Activated T-helper 1 cell treated with anti-CD3 and anti-CD28 coated beads, Interleukin-12 subunit alpha, Interleukin-12 subunit beta, Interleukin-2, Interleukin-4 antibody, amounts not matched to agents 30 ng/mL and 10 ng/mL and 1 ng/mL, durations not matched to agents 14 hours and 24 hours and 36 hours (primary cell): ENCODE measurements at regions not wholly inside any gene's neighbourhood (a gene's known extent, or its start where the extent isn't known, plus 50 kb on each side); places are given as distances from the start of the nearest gene placed in this dataset.
"Not testable (repeated sequence)": the region's sequence is repeated elsewhere in the genome, so short reads cannot be mapped to it uniquely, and the experiment has no call there.

Experiments
- DNase-seq: peaks from one replicate; pipeline ENCODE4 v3.0.0; 2021; ENCODE audit warnings: low spot score
- H3K27ac Mint-ChIP-seq: one replicate; pipeline ENCODE4 v1.8.0; 2021; ENCODE audit warnings: mild to moderate bottlenecking, mixed read lengths
- H3K27me3 Mint-ChIP-seq: one replicate; pipeline ENCODE4 v1.8.0; 2022; ENCODE audit warnings: mild to moderate bottlenecking, moderate library complexity, mixed read lengths; ENCODE audit not compliant: insufficient read depth
- H3K36me3 Mint-ChIP-seq: one replicate; pipeline ENCODE4 v1.8.0; 2021; ENCODE audit warnings: low read depth, mixed read lengths
- H3K4me1 Mint-ChIP-seq: one replicate; pipeline ENCODE4 v1.8.0; 2021; ENCODE audit warnings: low read depth, mixed read lengths
- H3K4me3 Mint-ChIP-seq: one replicate; pipeline ENCODE4 v1.8.0; 2021; ENCODE audit warnings: mild to moderate bottlenecking, moderate library complexity, mixed read lengths
- H3K9me3 Mint-ChIP-seq: one replicate; pipeline ENCODE4 v1.8.0; 2021; ENCODE audit warnings: mixed read lengths
- intact Hi-C: fragments of 100-400 bp; cut with micrococcal nuclease; formaldehyde crosslinking; loops from one replicate; pipeline ENCODE4 v1.15.1; 2024

GRCh38 chr14:105628531-105629067 is 102.2 kb downstream of the TMEM121 start:
- H3K4me3 Mint-ChIP-seq, H3K4me1 Mint-ChIP-seq, H3K27me3 Mint-ChIP-seq, H3K27ac Mint-ChIP-seq, H3K36me3 Mint-ChIP-seq, DNase-seq, H3K9me3 Mint-ChIP-seq: not testable (repeated sequence)
- intact Hi-C loops, result loop anchor here (5.0 kb wide), 1 partner anchor 131 kb away; no protein-coding TSS in a partner anchor

GRCh38 chr14:105629091-105629885 is 102.9 kb downstream of the TMEM121 start:
- H3K4me1 Mint-ChIP-seq, DNase-seq, H3K27me3 Mint-ChIP-seq, H3K27ac Mint-ChIP-seq, H3K4me3 Mint-ChIP-seq, H3K9me3 Mint-ChIP-seq, H3K36me3 Mint-ChIP-seq: not testable (repeated sequence)
- intact Hi-C loops, result loop anchor here (5.0 kb wide), 1 partner anchor 132 kb away; no protein-coding TSS in a partner anchor

- no peak for DNase-seq
- Mint-ChIP-seq H3K36me3 (no peaks in the 10 kb centered on the region), H3K4me3 (no peak overlapping the region), H3K9me3 (peaks cover 4% of the 10 kb centered on the region), H3K27ac (no peak overlapping the region), H3K27me3 (peaks cover 2% of the 10 kb centered on the region), H3K4me1 (no peaks in the 10 kb centered on the region)
- intact Hi-C loops, result loop anchor here (5.0 kb wide), 1 partner anchor 133 kb away; no protein-coding TSS in a partner anchor
Measured at GRCh38 chr14:105629886-105630215, 103.5 kb downstream of the TMEM121 start.

GRCh38 chr14:105630293-105630934 is 104.0 kb downstream of the TMEM121 start:
- H3K4me3 Mint-ChIP-seq, H3K9me3 Mint-ChIP-seq, DNase-seq, H3K36me3 Mint-ChIP-seq, H3K27me3 Mint-ChIP-seq, H3K27ac Mint-ChIP-seq, intact Hi-C loops, H3K4me1 Mint-ChIP-seq: not testable (repeated sequence)

GRCh38 chr14:105630935-105631779 is 104.8 kb downstream of the TMEM121 start:
- H3K9me3 Mint-ChIP-seq, intact Hi-C loops, DNase-seq, H3K36me3 Mint-ChIP-seq, H3K4me3 Mint-ChIP-seq, H3K27ac Mint-ChIP-seq, H3K27me3 Mint-ChIP-seq, H3K4me1 Mint-ChIP-seq: not testable (repeated sequence)

- Mint-ChIP-seq H3K9me3 (peaks cover 4% of the 10 kb centered on the region), H3K27ac (no peak overlapping the region), H3K36me3 (no peaks in the 10 kb centered on the region), H3K4me1 (no peaks in the 10 kb centered on the region), H3K27me3 (peaks cover 2% of the 10 kb centered on the region), H3K4me3 (no peak overlapping the region)
- no peak for DNase-seq
- intact Hi-C loops, result no loop called here
Measured at GRCh38 chr14:105632010-105632409, 105.6 kb downstream of the TMEM121 start.

- intact Hi-C loops, DNase-seq, H3K36me3 Mint-ChIP-seq, H3K4me3 Mint-ChIP-seq, H3K9me3 Mint-ChIP-seq, H3K27ac Mint-ChIP-seq, H3K4me1 Mint-ChIP-seq, H3K27me3 Mint-ChIP-seq: not testable (repeated sequence)
Measured at GRCh38 chr14:105633596-105633995, 107.2 kb downstream of the TMEM121 start.

GRCh38 chr14:105635560-105635959 is 109.2 kb downstream of the TMEM121 start:
- H3K36me3 Mint-ChIP-seq, result no peaks in the 10 kb centered on the region
- no peak overlapping the region for H3K4me3 Mint-ChIP-seq
- H3K27me3 Mint-ChIP-seq, result peaks cover 2% of the 10 kb centered on the region
- intact Hi-C loops, result no loop called here
- H3K4me1 Mint-ChIP-seq, result no peaks in the 10 kb centered on the region
- H3K27ac Mint-ChIP-seq, result no peak overlapping the region
- DNase-seq, result no peak
- H3K9me3 Mint-ChIP-seq, result peaks cover 4% of the 10 kb centered on the region

GRCh38 chr14:105636021-105636420 is 109.6 kb downstream of the TMEM121 start:
- H3K4me3 Mint-ChIP-seq, H3K9me3 Mint-ChIP-seq, H3K4me1 Mint-ChIP-seq, H3K27ac Mint-ChIP-seq, H3K36me3 Mint-ChIP-seq, DNase-seq, H3K27me3 Mint-ChIP-seq, intact Hi-C loops: not testable (repeated sequence)

GRCh38 chr14:105636935-105637334 is 110.6 kb downstream of the TMEM121 start:
- H3K4me1 Mint-ChIP-seq, result no peaks in the 10 kb centered on the region

GRCh38 chr14:105637345-105637744 is 111.0 kb downstream of the TMEM121 start:
- H3K27me3 Mint-ChIP-seq, H3K36me3 Mint-ChIP-seq, H3K9me3 Mint-ChIP-seq, H3K4me1 Mint-ChIP-seq, H3K4me3 Mint-ChIP-seq, intact Hi-C loops, H3K27ac Mint-ChIP-seq, DNase-seq: not testable (repeated sequence)

More at GRCh38 chr14:105636935-105637334, 110.6 kb downstream of the TMEM121 start:
- Mint-ChIP-seq H3K27me3 (peaks cover 2% of the 10 kb centered on the region), H3K9me3 (peaks cover 4% of the 10 kb centered on the region), H3K36me3 (no peaks in the 10 kb centered on the region), H3K27ac (no peak overlapping the region), H3K4me3 (no peak overlapping the region)
- DNase-seq, result no peak
- intact Hi-C loops, result no loop called here

- H3K27ac Mint-ChIP-seq, H3K4me1 Mint-ChIP-seq, H3K27me3 Mint-ChIP-seq, H3K36me3 Mint-ChIP-seq, H3K4me3 Mint-ChIP-seq, DNase-seq, intact Hi-C loops, H3K9me3 Mint-ChIP-seq: not testable (repeated sequence)
Measured at GRCh38 chr14:105639969-105640931, 113.9 kb downstream of the TMEM121 start.
